Mesothelial cell of epicardium (in vitro differentiated cells): ENCODE measurements at regions not wholly inside any gene's neighbourhood (a gene's known extent, or its start where the extent isn't known, plus 50 kb on each side); places are given as distances from the start of the nearest gene placed in this dataset.

Experiments
- DNase-seq, 2 experiments: peaks; one replicate each; pipeline ENCODE4 v3.0.0; 2021; ENCODE audit warnings: low spot score in 2 of 2; ENCODE audit not compliant: unreplicated experiment in 2 of 2
- H3K27ac Mint-ChIP-seq: 2 replicates; pipeline ENCODE4 v1.8.0; 2021; ENCODE audit warnings: mixed read lengths
- H3K27me3 Mint-ChIP-seq: 2 replicates; pipeline ENCODE4 v1.8.0; 2021; ENCODE audit warnings: low read depth, mixed read lengths
- H3K36me3 Mint-ChIP-seq: 2 replicates; pipeline ENCODE4 v1.8.0; 2021; ENCODE audit warnings: mixed read lengths
- H3K4me1 Mint-ChIP-seq: 2 replicates; pipeline ENCODE4 v1.8.0; 2021; ENCODE audit warnings: mixed read lengths
- H3K4me3 Mint-ChIP-seq: 2 replicates; pipeline ENCODE4 v1.8.0; 2021; ENCODE audit warnings: mild to moderate bottlenecking, moderate library complexity, mixed read lengths
- H3K9me3 Mint-ChIP-seq: 2 replicates; pipeline ENCODE4 v1.8.0; 2021; ENCODE audit warnings: mixed read lengths
- TF ChIP-seq, protein P1 (sequence below): fragments of 200-600 bp; sonication (generic); IDR thresholded peaks from one replicate; pipeline ENCODE4 v1.5.0; 2021; ENCODE audit warnings: antibody characterized with exemption; ENCODE audit not compliant: unreplicated experiment

- Mint-ChIP-seq H3K4me1 (no peaks in the 10 kb centered on the region), H3K9me3 (no peaks in the 10 kb centered on the region), H3K27me3 (peaks cover 18% of the 10 kb centered on the region), H3K4me3 (no peak overlapping the region), H3K27ac (no peak overlapping the region), H3K36me3 (no peaks in the 10 kb centered on the region)
- TF ChIP-seq, protein P1, sequence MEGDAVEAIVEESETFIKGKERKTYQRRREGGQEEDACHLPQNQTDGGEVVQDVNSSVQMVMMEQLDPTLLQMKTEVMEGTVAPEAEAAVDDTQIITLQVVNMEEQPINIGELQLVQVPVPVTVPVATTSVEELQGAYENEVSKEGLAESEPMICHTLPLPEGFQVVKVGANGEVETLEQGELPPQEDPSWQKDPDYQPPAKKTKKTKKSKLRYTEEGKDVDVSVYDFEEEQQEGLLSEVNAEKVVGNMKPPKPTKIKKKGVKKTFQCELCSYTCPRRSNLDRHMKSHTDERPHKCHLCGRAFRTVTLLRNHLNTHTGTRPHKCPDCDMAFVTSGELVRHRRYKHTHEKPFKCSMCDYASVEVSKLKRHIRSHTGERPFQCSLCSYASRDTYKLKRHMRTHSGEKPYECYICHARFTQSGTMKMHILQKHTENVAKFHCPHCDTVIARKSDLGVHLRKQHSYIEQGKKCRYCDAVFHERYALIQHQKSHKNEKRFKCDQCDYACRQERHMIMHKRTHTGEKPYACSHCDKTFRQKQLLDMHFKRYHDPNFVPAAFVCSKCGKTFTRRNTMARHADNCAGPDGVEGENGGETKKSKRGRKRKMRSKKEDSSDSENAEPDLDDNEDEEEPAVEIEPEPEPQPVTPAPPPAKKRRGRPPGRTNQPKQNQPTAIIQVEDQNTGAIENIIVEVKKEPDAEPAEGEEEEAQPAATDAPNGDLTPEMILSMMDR, result no peak
- DNase-seq, result no peak
These were observed 347.8 kb downstream of the MFSD1 start for GRCh38 chr3:159149633-159150032.

- TF ChIP-seq, protein P1, result no peak
- no peaks in the 10 kb centered on the region for H3K9me3 Mint-ChIP-seq
- DNase-seq, result no peak
- no peak overlapping the region for H3K27ac Mint-ChIP-seq
- H3K27me3 Mint-ChIP-seq, result peaks cover 18% of the 10 kb centered on the region
- no peak overlapping the region for H3K4me3 Mint-ChIP-seq
- no peaks in the 10 kb centered on the region for H3K4me1 Mint-ChIP-seq
- no peaks in the 10 kb centered on the region for H3K36me3 Mint-ChIP-seq
These were observed 348.3 kb downstream of the MFSD1 start for GRCh38 chr3:159150180-159150579.

DNA sequence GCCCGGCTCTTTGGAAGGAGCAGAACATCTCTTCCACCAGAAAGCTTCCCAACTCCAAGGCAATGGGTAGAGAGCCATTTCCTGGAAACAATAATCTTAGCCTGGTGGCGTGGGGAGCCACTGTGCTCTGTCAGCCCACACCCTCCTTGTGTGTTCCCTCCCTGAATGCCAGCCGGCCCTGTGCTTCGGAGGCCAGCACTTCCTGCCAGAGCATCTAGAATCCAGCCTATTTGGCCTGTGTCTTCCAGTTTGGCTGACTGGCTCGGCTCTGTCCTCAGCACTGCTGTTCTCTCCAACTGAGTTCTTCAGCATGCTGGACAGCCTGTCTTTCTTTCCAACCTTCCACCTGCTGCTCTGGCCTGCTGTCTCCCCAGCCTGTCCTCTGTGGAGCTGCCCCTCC is 349.3 kb downstream of the MFSD1 start:
- no peak overlapping the region for H3K4me3 Mint-ChIP-seq
- no peaks in the 10 kb centered on the region for H3K4me1 Mint-ChIP-seq
- peaks cover 18% of the 10 kb centered on the region for H3K27me3 Mint-ChIP-seq
- DNase-seq, result no peak
- TF ChIP-seq, protein P1, result no peak
- H3K27ac Mint-ChIP-seq, result no peak overlapping the region
- no peaks in the 10 kb centered on the region for H3K9me3 Mint-ChIP-seq
- H3K36me3 Mint-ChIP-seq, result no peaks in the 10 kb centered on the region

- Mint-ChIP-seq H3K27me3 (peaks cover 9% of the 10 kb centered on the region), H3K27ac (no peak overlapping the region), H3K36me3 (no peaks in the 10 kb centered on the region), H3K4me3 (no peak overlapping the region), H3K4me1 (no peaks in the 10 kb centered on the region), H3K9me3 (no peaks in the 10 kb centered on the region)
- DNase-seq, result no peak
- TF ChIP-seq, protein P1, result no peak
These were observed 355.4 kb downstream of the MFSD1 start for GRCh38 chr3:159157275-159157674.

DNA sequence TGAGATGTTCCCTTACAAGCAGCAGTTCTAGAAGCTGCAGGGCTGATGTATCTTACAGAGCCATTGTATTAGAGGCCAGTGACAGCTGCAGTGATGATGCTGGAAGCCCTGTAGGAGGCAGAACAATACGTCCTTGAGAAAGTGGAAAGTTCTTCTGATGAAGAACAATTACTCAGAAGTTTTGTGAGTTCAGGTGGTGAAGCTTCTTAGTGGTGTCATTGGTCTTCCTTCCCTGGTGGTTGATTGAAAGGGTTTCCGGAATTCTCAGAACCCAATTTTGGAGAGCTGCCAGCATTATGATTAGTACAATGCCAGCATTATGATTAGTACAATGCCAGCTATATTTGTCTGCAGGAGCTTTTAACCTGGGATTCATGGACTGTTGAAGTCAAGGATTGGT is 356.4 kb downstream of the MFSD1 start:
- Mint-ChIP-seq H3K27me3 (peaks cover 9% of the 10 kb centered on the region), H3K4me1 (no peaks in the 10 kb centered on the region), H3K27ac (no peak overlapping the region), H3K36me3 (no peaks in the 10 kb centered on the region), H3K4me3 (no peak overlapping the region), H3K9me3 (no peaks in the 10 kb centered on the region)
- DNase-seq, result no peak
- TF ChIP-seq, protein P1, result no peak

DNA sequence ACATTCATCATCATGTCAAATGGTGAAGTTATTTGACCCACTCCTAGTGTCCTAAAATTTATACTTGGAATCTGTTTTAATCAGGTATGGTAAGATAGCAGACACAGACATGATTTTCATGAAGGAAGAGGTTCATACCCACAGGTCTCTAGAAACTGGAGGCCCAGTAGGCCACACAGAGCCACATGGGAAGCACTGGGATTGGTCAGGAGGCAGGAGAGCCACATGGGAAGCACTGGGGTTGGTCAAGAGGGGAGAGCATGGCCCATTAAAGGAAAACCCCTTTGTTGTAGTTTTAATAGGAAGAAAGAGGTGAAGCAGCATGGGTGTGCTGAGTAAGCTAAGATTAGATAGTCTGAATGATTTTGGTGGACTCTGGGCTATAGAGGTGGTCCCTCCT is 356.9 kb downstream of the MFSD1 start:
- H3K27ac Mint-ChIP-seq, result no peak overlapping the region
- no peaks in the 10 kb centered on the region for H3K4me1 Mint-ChIP-seq
- H3K4me3 Mint-ChIP-seq, result no peak overlapping the region
- TF ChIP-seq, protein P1, result no peak
- no peak for DNase-seq
- no peaks in the 10 kb centered on the region for H3K36me3 Mint-ChIP-seq
- no peaks in the 10 kb centered on the region for H3K9me3 Mint-ChIP-seq
- peaks cover 9% of the 10 kb centered on the region for H3K27me3 Mint-ChIP-seq
